SK-N-SH (cell line): ENCODE measurements at regions not wholly inside any gene's neighbourhood (a gene's known extent, or its start where the extent isn't known, plus 50 kb on each side); places are given as distances from the start of the nearest gene placed in this dataset.

Source experiments
- CTCF ChIA-PET: fragments of 300-600, 350-600 bp; formaldehyde crosslinking; extraction: SDS; loops from one replicate; lab custom pipeline; 2021; lab: Yijun Ruan, JAX
- POLR2A ChIA-PET: fragments of 350-600 bp; sonication (Branson Sonifier 250); formaldehyde crosslinking; extraction: SDS; loops from one replicate; lab custom pipeline; 2020; ENCODE audit warnings: antibody characterized with exemption, inconsistent platforms; lab: Yijun Ruan, JAX
- DNase-seq: peaks from one replicate; pipeline ENCODE4 v3.0.0; 2012
- H2AFZ ChIP-seq: fragments of 200-600 bp; sonication (generic); 2 replicates; pipeline ENCODE4 v1.8.1; 2016; ENCODE audit warnings: antibody characterized with exemption, mild to moderate bottlenecking, low read depth
- H3F3A ChIP-seq: fragments of 200-600 bp; sonication (generic); replicated peaks from 2 replicates; pipeline ENCODE3; 2016; ENCODE audit warnings: antibody characterized with exemption, mild to moderate bottlenecking; ENCODE audit not compliant: insufficient read depth
- H3K27ac ChIP-seq, 2 experiments: fragments of 200-500 bp in 1 of 2; fragments of 200-600 bp in 1 of 2; sonication (Bioruptor generic) in 1 of 2; sonication (generic), shearing (Covaris generic) in 1 of 2; 2 replicates each; pipeline versions ENCODE4 v1.5.1 to v1.6.1; 2014 to 2016; ENCODE audit warnings: low read depth in 2 of 2, inconsistent platforms in 1 of 2, low read length in 1 of 2, mild to moderate bottlenecking in 1 of 2, mixed read lengths in 1 of 2
- H3K27me3 ChIP-seq: fragments of 200-600 bp; sonication (generic), shearing (Covaris generic); 2 replicates; pipeline ENCODE4 v1.6.1; 2016; ENCODE audit warnings: mixed run types; ENCODE audit not compliant: insufficient read depth
- H3K36me3 ChIP-seq, 2 experiments: fragments of 200-500 bp in 1 of 2; fragments of 200-600 bp in 1 of 2; sonication (Bioruptor generic) in 1 of 2; sonication (generic) in 1 of 2; replicated peaks in 1 of 2; 2 replicates each; pipeline versions ENCODE3 to v1.5.1; 2014 to 2016; ENCODE audit warnings: low read length in 1 of 2, mild to moderate bottlenecking in 1 of 2; ENCODE audit not compliant: insufficient read depth in 2 of 2, control insufficient read depth in 1 of 2
- H3K4me1 ChIP-seq, 2 experiments: fragments of 200-500 bp in 1 of 2; fragments of 200-600 bp in 1 of 2; sonication (Bioruptor generic) in 1 of 2; sonication (generic), shearing (Covaris generic) in 1 of 2; 2 replicates each; pipeline versions ENCODE4 v1.5.1 to v1.6.1; 2014 to 2016; ENCODE audit warnings: low read depth in 1 of 2, low read length in 1 of 2, mixed run types in 1 of 2; ENCODE audit not compliant: insufficient read depth in 2 of 2, control insufficient read depth in 1 of 2
- H3K4me2 ChIP-seq: fragments of 200-600 bp; sonication (generic), shearing (Covaris generic); 2 replicates; pipeline ENCODE4 v1.6.1; 2017; ENCODE audit warnings: mixed run types
- H3K4me3 ChIP-seq, 2 experiments: fragments of 200-500 bp in 1 of 2; fragments of 200-600 bp in 1 of 2; sonication (Bioruptor generic) in 1 of 2; sonication (generic), shearing (Covaris generic) in 1 of 2; 2 replicates each; pipeline versions ENCODE4 v1.5.1 to v1.8.1; 2014 to 2016; ENCODE audit warnings: low read depth in 2 of 2, inconsistent platforms in 1 of 2, low read length in 1 of 2, mild to moderate bottlenecking in 1 of 2, mixed read lengths in 1 of 2, moderate library complexity in 1 of 2
- H3K79me2 ChIP-seq: fragments of 200-600 bp; sonication (generic); 2 replicates; pipeline ENCODE4 v1.8.1; 2017; ENCODE audit warnings: mild to moderate bottlenecking; ENCODE audit not compliant: insufficient read depth
- H3K9ac ChIP-seq: fragments of 200-600 bp; sonication (generic); 2 replicates; pipeline ENCODE4 v1.6.1; 2017; ENCODE audit warnings: mixed run types
- H3K9me2 ChIP-seq: fragments of 200-600 bp; sonication (generic); 2 replicates; pipeline ENCODE4 v1.6.1; 2017; ENCODE audit warnings: mixed run types
- H3K9me3 ChIP-seq: fragments of 200-600 bp; sonication (generic); 2 replicates; pipeline ENCODE4 v1.6.1; 2017; ENCODE audit warnings: mixed run types, mild to moderate bottlenecking, moderate library complexity
- H4K20me1 ChIP-seq: fragments of 200-600 bp; sonication (generic); 2 replicates; pipeline ENCODE4 v1.6.1; 2017; ENCODE audit warnings: mild to moderate bottlenecking, mixed run types; ENCODE audit not compliant: insufficient read depth
- EP300 ChIP-seq, 2 experiments: IDR thresholded peaks; 2 replicates each; pipeline versions ENCODE4 v1.4.0 to v1.6.1; 2012; ENCODE audit warnings: borderline replicate concordance in 1 of 2, low read depth in 1 of 2, low read length in 1 of 2
- FOSL2 ChIP-seq: IDR thresholded peaks from 2 replicates; pipeline ENCODE4 v1.4.0; 2012; ENCODE audit warnings: low read depth, mild to moderate bottlenecking, moderate library complexity, borderline replicate concordance
- FOXJ3 ChIP-seq: sonication (generic); formaldehyde crosslinking; IDR thresholded peaks from 2 replicates; pipeline ENCODE4 v1.5.1; 2020; ENCODE audit warnings: mild to moderate bottlenecking, missing genetic modification reagents
- GABPA ChIP-seq: IDR thresholded peaks from 2 replicates; pipeline ENCODE4 v1.4.0; 2012; ENCODE audit warnings: low read depth, mild to moderate bottlenecking
- RCOR1 ChIP-seq: fragments of 150-350 bp; IDR thresholded peaks from 2 replicates; pipeline ENCODE4 v1.6.1; 2017; ENCODE audit warnings: antibody characterized with exemption, low read length
- RFX5 ChIP-seq: IDR thresholded peaks from 2 replicates; pipeline ENCODE4 v1.6.1; 2012; ENCODE audit warnings: mild to moderate bottlenecking, improper control_type of control experiment, low read length
- RXRA ChIP-seq: IDR thresholded peaks from 2 replicates; pipeline ENCODE4 v1.4.0; 2012; ENCODE audit warnings: low read depth, mild to moderate bottlenecking, borderline replicate concordance
- TAF1 ChIP-seq: IDR thresholded peaks from 2 replicates; pipeline ENCODE4 v1.6.1; 2012; ENCODE audit warnings: low read depth, mild to moderate bottlenecking, low read length, moderate library complexity, borderline replicate concordance
- YY1 ChIP-seq: IDR thresholded peaks from 2 replicates; pipeline ENCODE4 v1.4.0; 2012; ENCODE audit warnings: low read depth, mild to moderate bottlenecking
- WGBS: methylation state at CpG from one replicate; pipeline ENCODE4 v1.1.6; 2017; ENCODE audit warnings: low lambda C conversion rate; 5-methylcytosine and 5-hydroxymethylcytosine counted together
- TF ChIP-seq, protein P1 (sequence below): IDR thresholded peaks from 2 replicates; pipeline ENCODE4; 2012
- TF ChIP-seq, protein P2 (sequence below): fragments of 200-600 bp; sonication (generic); IDR thresholded peaks from 2 replicates; pipeline ENCODE4 v1.6.1; 2017; ENCODE audit warnings: antibody characterized with exemption, mild to moderate bottlenecking, moderate library complexity
- TF ChIP-seq, protein P3 (sequence below): IDR thresholded peaks from 2 replicates; pipeline ENCODE4 v1.6.1; 2012; ENCODE audit warnings: mild to moderate bottlenecking, low read depth, low read length, moderate library complexity
- TF ChIP-seq, protein P4 (sequence below): IDR thresholded peaks from 2 replicates; pipeline ENCODE4 v1.4.0; 2012; ENCODE audit warnings: low read depth

DNA sequence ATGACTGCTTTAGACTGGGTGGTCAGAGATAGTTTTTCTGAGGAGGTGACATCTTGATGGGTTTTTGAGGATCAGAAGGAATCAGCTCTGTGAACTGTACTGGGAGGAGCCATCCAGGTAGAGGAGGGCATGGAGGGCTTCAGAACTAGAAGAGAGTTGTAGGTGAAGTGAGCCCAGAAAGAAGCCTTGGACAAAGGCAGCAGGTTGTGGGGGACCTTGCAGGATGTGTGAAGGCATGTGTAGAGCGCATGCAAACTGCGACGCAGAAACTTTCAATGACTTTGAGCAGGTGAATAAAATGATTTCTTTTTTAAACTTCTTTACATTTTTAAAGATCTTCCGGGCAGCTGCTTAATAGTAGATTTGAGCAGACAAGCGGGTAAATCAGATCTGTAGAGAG lies 83.9 kb upstream of the SIX2 start:
- no peak for DNase-seq
- no peak overlapping the region for H2AFZ ChIP-seq
- CTCF ChIA-PET = interaction anchor here (0.9 to 2.3 kb wide), 3 partner anchors 10 to 79 kb away, joined by 3 to 7 read pairs (median 3); no protein-coding TSS in a partner anchor
- POLR2A ChIA-PET = no interaction called here
- H3K79me2 ChIP-seq = no peaks in the 10 kb centered on the region
- TF ChIP-seq FOXJ3 (CRISPR knock-in tag) = no peak
- TF ChIP-seq, protein P1, sequence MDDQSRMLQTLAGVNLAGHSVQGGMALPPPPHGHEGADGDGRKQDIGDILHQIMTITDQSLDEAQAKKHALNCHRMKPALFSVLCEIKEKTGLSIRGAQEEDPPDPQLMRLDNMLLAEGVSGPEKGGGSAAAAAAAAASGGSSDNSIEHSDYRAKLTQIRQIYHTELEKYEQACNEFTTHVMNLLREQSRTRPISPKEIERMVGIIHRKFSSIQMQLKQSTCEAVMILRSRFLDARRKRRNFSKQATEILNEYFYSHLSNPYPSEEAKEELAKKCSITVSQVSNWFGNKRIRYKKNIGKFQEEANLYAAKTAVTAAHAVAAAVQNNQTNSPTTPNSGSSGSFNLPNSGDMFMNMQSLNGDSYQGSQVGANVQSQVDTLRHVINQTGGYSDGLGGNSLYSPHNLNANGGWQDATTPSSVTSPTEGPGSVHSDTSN = no peak
- TF ChIP-seq YY1 = no peak
- no peak for TF ChIP-seq RXRA
- no peak for TF ChIP-seq RFX5
- TF ChIP-seq RCOR1 = no peak
- TF ChIP-seq FOSL2 = no peak
- TF ChIP-seq, protein P2, sequence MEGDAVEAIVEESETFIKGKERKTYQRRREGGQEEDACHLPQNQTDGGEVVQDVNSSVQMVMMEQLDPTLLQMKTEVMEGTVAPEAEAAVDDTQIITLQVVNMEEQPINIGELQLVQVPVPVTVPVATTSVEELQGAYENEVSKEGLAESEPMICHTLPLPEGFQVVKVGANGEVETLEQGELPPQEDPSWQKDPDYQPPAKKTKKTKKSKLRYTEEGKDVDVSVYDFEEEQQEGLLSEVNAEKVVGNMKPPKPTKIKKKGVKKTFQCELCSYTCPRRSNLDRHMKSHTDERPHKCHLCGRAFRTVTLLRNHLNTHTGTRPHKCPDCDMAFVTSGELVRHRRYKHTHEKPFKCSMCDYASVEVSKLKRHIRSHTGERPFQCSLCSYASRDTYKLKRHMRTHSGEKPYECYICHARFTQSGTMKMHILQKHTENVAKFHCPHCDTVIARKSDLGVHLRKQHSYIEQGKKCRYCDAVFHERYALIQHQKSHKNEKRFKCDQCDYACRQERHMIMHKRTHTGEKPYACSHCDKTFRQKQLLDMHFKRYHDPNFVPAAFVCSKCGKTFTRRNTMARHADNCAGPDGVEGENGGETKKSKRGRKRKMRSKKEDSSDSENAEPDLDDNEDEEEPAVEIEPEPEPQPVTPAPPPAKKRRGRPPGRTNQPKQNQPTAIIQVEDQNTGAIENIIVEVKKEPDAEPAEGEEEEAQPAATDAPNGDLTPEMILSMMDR = no peak
- no peak for TF ChIP-seq TAF1
- H3F3A ChIP-seq = no peaks in the 10 kb centered on the region
- no peaks in the 10 kb centered on the region for H4K20me1 ChIP-seq
- H3K9me2 ChIP-seq = no peaks in the 10 kb centered on the region
- H3K4me2 ChIP-seq = no peak overlapping the region
- H3K9ac ChIP-seq = no peak overlapping the region
- H3K27me3 ChIP-seq = no peaks in the 10 kb centered on the region
- H3K4me1 ChIP-seq = no peaks in the 10 kb centered on the region
- no peak overlapping the region for H3K27ac ChIP-seq
- H3K9me3 ChIP-seq = no peaks in the 10 kb centered on the region
- H3K4me3 ChIP-seq = no peak overlapping the region
- H3K36me3 ChIP-seq = no peaks in the 10 kb centered on the region
- 93% methylated on average over 5 of the region's 5 CpGs for WGBS

DNA sequence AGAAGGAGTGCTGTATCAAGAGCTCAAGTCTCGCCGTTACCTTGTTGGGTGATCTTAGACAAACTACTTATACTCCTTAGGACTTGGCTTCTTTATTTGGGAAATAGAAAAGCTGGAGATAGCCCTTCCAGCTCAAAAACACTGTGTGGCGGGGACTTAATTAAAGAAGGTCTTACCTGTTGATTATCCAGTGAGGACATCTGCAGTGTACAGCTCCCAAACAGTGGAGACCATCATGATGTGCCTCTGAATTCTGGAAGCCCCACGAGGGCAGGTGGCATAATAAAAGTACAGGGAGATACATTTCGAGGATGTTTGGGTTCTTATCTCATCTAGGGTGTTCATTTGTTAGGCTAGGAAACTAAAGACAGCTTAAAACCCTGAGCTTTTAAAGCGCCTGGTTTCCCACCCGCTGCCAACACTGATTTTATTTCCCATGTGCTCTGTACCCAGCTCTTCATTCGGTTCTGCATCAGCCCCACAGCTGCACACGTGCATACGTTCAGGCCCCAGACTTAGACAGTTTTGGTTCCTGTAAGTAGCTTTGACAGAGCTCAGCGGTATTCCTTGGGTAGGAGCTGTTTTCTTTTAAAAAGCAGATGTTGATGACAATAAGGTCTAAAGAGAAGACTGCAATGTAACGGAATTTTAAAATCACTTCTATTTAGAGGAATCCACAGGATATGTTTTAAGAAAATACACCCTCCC lies 80.5 kb upstream of the SIX2 start:
- ChIA-PET CTCF (interaction anchor here (1.1 to 2.7 kb wide), 4 partner anchors 8 to 109 kb away, joined by 3 to 8 read pairs (median 6); no protein-coding TSS in a partner anchor), POLR2A (no interaction called here)
- H3K79me2 ChIP-seq = no peaks in the 10 kb centered on the region
- no peak overlapping the region for H2AFZ ChIP-seq
- H3K27ac ChIP-seq = no peak overlapping the region
- H3K9me2 ChIP-seq = no peaks in the 10 kb centered on the region
- H3K27me3 ChIP-seq = no peaks in the 10 kb centered on the region
- no peaks in the 10 kb centered on the region for H4K20me1 ChIP-seq
- no peaks in the 10 kb centered on the region; a peak in 1 of 4 replicates for H3K4me1 ChIP-seq
- TF ChIP-seq TAF1 (no peak), EP300 (IDR thresholded peaks at IDR 0.05; ENCODE audit: borderline replicate concordance in 1 of 2, low read depth in 1 of 2, low read length in 1 of 2) (no peak), GABPA (no peak)
- TF ChIP-seq, protein P3, sequence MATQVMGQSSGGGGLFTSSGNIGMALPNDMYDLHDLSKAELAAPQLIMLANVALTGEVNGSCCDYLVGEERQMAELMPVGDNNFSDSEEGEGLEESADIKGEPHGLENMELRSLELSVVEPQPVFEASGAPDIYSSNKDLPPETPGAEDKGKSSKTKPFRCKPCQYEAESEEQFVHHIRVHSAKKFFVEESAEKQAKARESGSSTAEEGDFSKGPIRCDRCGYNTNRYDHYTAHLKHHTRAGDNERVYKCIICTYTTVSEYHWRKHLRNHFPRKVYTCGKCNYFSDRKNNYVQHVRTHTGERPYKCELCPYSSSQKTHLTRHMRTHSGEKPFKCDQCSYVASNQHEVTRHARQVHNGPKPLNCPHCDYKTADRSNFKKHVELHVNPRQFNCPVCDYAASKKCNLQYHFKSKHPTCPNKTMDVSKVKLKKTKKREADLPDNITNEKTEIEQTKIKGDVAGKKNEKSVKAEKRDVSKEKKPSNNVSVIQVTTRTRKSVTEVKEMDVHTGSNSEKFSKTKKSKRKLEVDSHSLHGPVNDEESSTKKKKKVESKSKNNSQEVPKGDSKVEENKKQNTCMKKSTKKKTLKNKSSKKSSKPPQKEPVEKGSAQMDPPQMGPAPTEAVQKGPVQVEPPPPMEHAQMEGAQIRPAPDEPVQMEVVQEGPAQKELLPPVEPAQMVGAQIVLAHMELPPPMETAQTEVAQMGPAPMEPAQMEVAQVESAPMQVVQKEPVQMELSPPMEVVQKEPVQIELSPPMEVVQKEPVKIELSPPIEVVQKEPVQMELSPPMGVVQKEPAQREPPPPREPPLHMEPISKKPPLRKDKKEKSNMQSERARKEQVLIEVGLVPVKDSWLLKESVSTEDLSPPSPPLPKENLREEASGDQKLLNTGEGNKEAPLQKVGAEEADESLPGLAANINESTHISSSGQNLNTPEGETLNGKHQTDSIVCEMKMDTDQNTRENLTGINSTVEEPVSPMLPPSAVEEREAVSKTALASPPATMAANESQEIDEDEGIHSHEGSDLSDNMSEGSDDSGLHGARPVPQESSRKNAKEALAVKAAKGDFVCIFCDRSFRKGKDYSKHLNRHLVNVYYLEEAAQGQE = no peak
- TF ChIP-seq, protein P2 = no peak
- TF ChIP-seq, protein P4, sequence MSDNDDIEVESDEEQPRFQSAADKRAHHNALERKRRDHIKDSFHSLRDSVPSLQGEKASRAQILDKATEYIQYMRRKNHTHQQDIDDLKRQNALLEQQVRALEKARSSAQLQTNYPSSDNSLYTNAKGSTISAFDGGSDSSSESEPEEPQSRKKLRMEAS = no peak
- no peaks in the 10 kb centered on the region for H3K36me3 ChIP-seq
- H3K4me3 ChIP-seq = no peak overlapping the region
- DNase-seq = no peak
- H3K9me3 ChIP-seq = no peaks in the 10 kb centered on the region
- WGBS = 67% methylated on average over 12 of the region's 12 CpGs
- H3K4me2 ChIP-seq = no peak overlapping the region
- H3K9ac ChIP-seq = no peak overlapping the region
- no peaks in the 10 kb centered on the region for H3F3A ChIP-seq
